ENCODE measurements at regions not wholly inside any gene's neighbourhood (a gene's known extent, or its start where the extent isn't known, plus 50 kb on each side); places are given as distances from the start of the nearest gene placed in this dataset.

- Histone ChIP-seq H3K27me3 (ENCODE audit: insufficient read depth, low read depth, low read length) (no peaks in the 10 kb centered on the region), H3K4me3 (ENCODE audit: low read length) (no peak overlapping the region), H2AFZ (ENCODE audit: low read depth, low read length) (no peak overlapping the region), H3K9ac (ENCODE audit: low read length) (no peak overlapping the region), H3K9me3 (ENCODE audit: low read length) (no peaks in the 10 kb centered on the region), H3K4me2 (ENCODE audit: low read length) (no peak overlapping the region), H3K79me2 (replicated peaks; ENCODE audit: insufficient read depth, low read length) (no peaks in the 10 kb centered on the region), H3K27ac (ENCODE audit: low read length) (no peak overlapping the region), H3F3A (ENCODE audit: insufficient read depth, low read length, poor library complexity, severe bottlenecking) (no peaks in the 10 kb centered on the region), H3K9me2 (ENCODE audit: insufficient read depth, low read length) (no peaks in the 10 kb centered on the region), H4K20me1 (ENCODE audit: insufficient read depth) (no peaks in the 10 kb centered on the region), H3K36me3 (ENCODE audit: insufficient read depth, low read length) (no peaks in the 10 kb centered on the region)
- TF ChIP-seq TAF1 (IDR thresholded peaks at IDR 0.05; ENCODE audit: low read depth) (no peak), MXI1 (conservative IDR thresholded peaks at IDR 0.05; ENCODE audit: poor library complexity, severe bottlenecking) (no peak), POLR2AphosphoS5 (IDR thresholded peaks at IDR 0.05) (no peak), RAD21 (conservative IDR thresholded peaks at IDR 0.05) (no peak), SMC3 (conservative IDR thresholded peaks at IDR 0.05; ENCODE audit: poor library complexity) (no peak), EP300 (conservative IDR thresholded peaks at IDR 0.05; ENCODE audit: poor library complexity, severe bottlenecking) (no peak), EZH2 (IDR thresholded peaks at IDR 0.05; ENCODE audit: borderline replicate concordance, insufficient read depth, low read length, poor library complexity, severe bottlenecking) (no peak)
- TF ChIP-seq, protein P1, sequence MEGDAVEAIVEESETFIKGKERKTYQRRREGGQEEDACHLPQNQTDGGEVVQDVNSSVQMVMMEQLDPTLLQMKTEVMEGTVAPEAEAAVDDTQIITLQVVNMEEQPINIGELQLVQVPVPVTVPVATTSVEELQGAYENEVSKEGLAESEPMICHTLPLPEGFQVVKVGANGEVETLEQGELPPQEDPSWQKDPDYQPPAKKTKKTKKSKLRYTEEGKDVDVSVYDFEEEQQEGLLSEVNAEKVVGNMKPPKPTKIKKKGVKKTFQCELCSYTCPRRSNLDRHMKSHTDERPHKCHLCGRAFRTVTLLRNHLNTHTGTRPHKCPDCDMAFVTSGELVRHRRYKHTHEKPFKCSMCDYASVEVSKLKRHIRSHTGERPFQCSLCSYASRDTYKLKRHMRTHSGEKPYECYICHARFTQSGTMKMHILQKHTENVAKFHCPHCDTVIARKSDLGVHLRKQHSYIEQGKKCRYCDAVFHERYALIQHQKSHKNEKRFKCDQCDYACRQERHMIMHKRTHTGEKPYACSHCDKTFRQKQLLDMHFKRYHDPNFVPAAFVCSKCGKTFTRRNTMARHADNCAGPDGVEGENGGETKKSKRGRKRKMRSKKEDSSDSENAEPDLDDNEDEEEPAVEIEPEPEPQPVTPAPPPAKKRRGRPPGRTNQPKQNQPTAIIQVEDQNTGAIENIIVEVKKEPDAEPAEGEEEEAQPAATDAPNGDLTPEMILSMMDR (IDR thresholded peaks at IDR 0.05; ENCODE audit: poor library complexity, severe bottlenecking): no peak
- TF ChIP-seq, protein P2, sequence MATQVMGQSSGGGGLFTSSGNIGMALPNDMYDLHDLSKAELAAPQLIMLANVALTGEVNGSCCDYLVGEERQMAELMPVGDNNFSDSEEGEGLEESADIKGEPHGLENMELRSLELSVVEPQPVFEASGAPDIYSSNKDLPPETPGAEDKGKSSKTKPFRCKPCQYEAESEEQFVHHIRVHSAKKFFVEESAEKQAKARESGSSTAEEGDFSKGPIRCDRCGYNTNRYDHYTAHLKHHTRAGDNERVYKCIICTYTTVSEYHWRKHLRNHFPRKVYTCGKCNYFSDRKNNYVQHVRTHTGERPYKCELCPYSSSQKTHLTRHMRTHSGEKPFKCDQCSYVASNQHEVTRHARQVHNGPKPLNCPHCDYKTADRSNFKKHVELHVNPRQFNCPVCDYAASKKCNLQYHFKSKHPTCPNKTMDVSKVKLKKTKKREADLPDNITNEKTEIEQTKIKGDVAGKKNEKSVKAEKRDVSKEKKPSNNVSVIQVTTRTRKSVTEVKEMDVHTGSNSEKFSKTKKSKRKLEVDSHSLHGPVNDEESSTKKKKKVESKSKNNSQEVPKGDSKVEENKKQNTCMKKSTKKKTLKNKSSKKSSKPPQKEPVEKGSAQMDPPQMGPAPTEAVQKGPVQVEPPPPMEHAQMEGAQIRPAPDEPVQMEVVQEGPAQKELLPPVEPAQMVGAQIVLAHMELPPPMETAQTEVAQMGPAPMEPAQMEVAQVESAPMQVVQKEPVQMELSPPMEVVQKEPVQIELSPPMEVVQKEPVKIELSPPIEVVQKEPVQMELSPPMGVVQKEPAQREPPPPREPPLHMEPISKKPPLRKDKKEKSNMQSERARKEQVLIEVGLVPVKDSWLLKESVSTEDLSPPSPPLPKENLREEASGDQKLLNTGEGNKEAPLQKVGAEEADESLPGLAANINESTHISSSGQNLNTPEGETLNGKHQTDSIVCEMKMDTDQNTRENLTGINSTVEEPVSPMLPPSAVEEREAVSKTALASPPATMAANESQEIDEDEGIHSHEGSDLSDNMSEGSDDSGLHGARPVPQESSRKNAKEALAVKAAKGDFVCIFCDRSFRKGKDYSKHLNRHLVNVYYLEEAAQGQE (IDR thresholded peaks at IDR 0.05; ENCODE audit: borderline replicate concordance): no peak
Measured at GRCh38 chr3:144314946-144315345, 343.3 kb downstream of the DIPK2A start.

GRCh38 chr3:144317961-144318360 is 346.3 kb downstream of the DIPK2A start:
- no peaks in the 10 kb centered on the region for H3K27me3 ChIP-seq (ENCODE audit: insufficient read depth, low read depth, low read length)
- no peak overlapping the region for H3K4me3 ChIP-seq (ENCODE audit: low read length)
- H3K36me3 ChIP-seq (ENCODE audit: insufficient read depth, low read length): no peaks in the 10 kb centered on the region
- no peak overlapping the region for H2AFZ ChIP-seq (ENCODE audit: low read depth, low read length)
- H3K9me2 ChIP-seq (ENCODE audit: insufficient read depth, low read length): no peaks in the 10 kb centered on the region
- no peak overlapping the region for H3K9ac ChIP-seq (ENCODE audit: low read length)
- no peaks in the 10 kb centered on the region for H3F3A ChIP-seq (ENCODE audit: insufficient read depth, low read length, poor library complexity, severe bottlenecking)
- no peak overlapping the region for H3K27ac ChIP-seq (ENCODE audit: low read length)
- TF ChIP-seq POLR2AphosphoS5 (IDR thresholded peaks at IDR 0.05) (no peak), EZH2 (IDR thresholded peaks at IDR 0.05; ENCODE audit: borderline replicate concordance, insufficient read depth, low read length, poor library complexity, severe bottlenecking) (no peak)
- H3K4me2 ChIP-seq (ENCODE audit: low read length): no peak overlapping the region
- no peaks in the 10 kb centered on the region for H3K79me2 ChIP-seq (replicated peaks; ENCODE audit: insufficient read depth, low read length)
- H3K9me3 ChIP-seq (ENCODE audit: low read length): no peaks in the 10 kb centered on the region
- H4K20me1 ChIP-seq (ENCODE audit: insufficient read depth): no peaks in the 10 kb centered on the region

DNA sequence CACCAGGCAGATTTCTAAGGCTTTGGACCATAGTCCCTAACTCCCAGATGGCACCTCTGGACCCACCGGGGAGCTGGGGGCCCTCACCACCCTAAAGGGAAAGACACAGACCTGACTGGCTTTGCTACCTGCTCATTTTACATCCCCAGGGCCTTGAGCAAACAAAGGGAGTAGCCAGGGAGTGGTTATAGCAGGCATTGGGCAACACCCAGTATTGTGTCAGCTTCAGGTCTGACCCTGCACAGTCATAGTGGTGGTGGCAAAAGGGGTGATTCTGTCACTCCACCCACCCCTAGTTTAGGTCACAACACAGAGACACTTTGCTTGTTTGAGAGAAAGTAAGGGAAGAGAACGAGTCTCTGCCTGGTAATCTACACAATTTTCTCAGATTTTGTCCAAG is 352.5 kb downstream of the DIPK2A start:
- Histone ChIP-seq H3K79me2 (replicated peaks; ENCODE audit: insufficient read depth, low read length) (no peaks in the 10 kb centered on the region), H3K9me3 (ENCODE audit: low read length) (no peaks in the 10 kb centered on the region), H3K9ac (ENCODE audit: low read length) (no peak overlapping the region), H3K27me3 (ENCODE audit: insufficient read depth, low read depth, low read length) (no peaks in the 10 kb centered on the region), H3K4me3 (ENCODE audit: low read length) (no peak overlapping the region), H3K27ac (ENCODE audit: low read length) (no peak overlapping the region), H3K36me3 (ENCODE audit: insufficient read depth, low read length) (no peaks in the 10 kb centered on the region), H3F3A (ENCODE audit: insufficient read depth, low read length, poor library complexity, severe bottlenecking) (no peaks in the 10 kb centered on the region), H2AFZ (ENCODE audit: low read depth, low read length) (no peak overlapping the region), H3K9me2 (ENCODE audit: insufficient read depth, low read length) (no peaks in the 10 kb centered on the region), H3K4me2 (ENCODE audit: low read length) (no peak overlapping the region), H4K20me1 (ENCODE audit: insufficient read depth) (no peaks in the 10 kb centered on the region)
- TF ChIP-seq POLR2AphosphoS5 (IDR thresholded peaks at IDR 0.05) (no peak), EP300 (conservative IDR thresholded peaks at IDR 0.05; ENCODE audit: poor library complexity, severe bottlenecking) (no peak), EZH2 (IDR thresholded peaks at IDR 0.05; ENCODE audit: borderline replicate concordance, insufficient read depth, low read length, poor library complexity, severe bottlenecking) (no peak), MXI1 (conservative IDR thresholded peaks at IDR 0.05; ENCODE audit: poor library complexity, severe bottlenecking) (no peak)
